Kidney epithelial cell (primary cell): ENCODE measurements at regions not wholly inside any gene's neighbourhood (a gene's known extent, or its start where the extent isn't known, plus 50 kb on each side); places are given as distances from the start of the nearest gene placed in this dataset.

Source experiments
- DNase-seq: peaks from one replicate; pipeline ENCODE4 v3.0.0-alpha.2; 2010; ENCODE audit warnings: low read depth
- H3K27me3 ChIP-seq: 2 replicates; pipeline ENCODE4 v1.6.0; 2011; ENCODE audit warnings: low read length; ENCODE audit not compliant: control insufficient read depth, insufficient read depth
- H3K36me3 ChIP-seq: 2 replicates; pipeline ENCODE4 v1.5.1; 2011; ENCODE audit warnings: low read length; ENCODE audit not compliant: control insufficient read depth, insufficient read depth
- H3K4me3 ChIP-seq: 2 replicates; pipeline ENCODE4 v1.5.1; 2011; ENCODE audit warnings: low read depth, mild to moderate bottlenecking, control low read depth, low read length
- TF ChIP-seq, protein P1 (sequence below): IDR thresholded peaks from 2 replicates; pipeline ENCODE4 v1.5.1; 2011; ENCODE audit warnings: mild to moderate bottlenecking, moderate library complexity, low read length, control low read depth, inconsistent platforms; ENCODE audit not compliant: insufficient read depth, poor library complexity, severe bottlenecking

DNA sequence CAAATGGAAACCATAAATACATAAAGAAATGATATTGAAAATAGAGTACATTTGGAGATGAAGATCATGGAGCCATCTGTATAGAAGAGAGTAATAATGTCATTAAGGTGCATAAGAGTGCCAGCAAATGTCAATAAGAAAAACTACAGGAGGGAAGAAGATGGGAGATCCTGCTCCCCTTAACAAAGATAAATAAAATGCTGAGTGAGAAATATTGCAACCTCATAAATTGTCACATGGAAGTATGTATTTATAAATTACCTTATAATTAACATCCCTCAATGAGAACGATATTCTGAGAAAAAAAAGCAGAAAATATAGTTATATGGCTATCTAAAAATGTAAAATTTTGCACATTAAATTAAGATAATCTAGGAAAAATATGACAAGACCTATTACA is 155.2 kb upstream of the PRSS1 start:
- TF ChIP-seq, protein P1, sequence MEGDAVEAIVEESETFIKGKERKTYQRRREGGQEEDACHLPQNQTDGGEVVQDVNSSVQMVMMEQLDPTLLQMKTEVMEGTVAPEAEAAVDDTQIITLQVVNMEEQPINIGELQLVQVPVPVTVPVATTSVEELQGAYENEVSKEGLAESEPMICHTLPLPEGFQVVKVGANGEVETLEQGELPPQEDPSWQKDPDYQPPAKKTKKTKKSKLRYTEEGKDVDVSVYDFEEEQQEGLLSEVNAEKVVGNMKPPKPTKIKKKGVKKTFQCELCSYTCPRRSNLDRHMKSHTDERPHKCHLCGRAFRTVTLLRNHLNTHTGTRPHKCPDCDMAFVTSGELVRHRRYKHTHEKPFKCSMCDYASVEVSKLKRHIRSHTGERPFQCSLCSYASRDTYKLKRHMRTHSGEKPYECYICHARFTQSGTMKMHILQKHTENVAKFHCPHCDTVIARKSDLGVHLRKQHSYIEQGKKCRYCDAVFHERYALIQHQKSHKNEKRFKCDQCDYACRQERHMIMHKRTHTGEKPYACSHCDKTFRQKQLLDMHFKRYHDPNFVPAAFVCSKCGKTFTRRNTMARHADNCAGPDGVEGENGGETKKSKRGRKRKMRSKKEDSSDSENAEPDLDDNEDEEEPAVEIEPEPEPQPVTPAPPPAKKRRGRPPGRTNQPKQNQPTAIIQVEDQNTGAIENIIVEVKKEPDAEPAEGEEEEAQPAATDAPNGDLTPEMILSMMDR: no peak
- Histone ChIP-seq H3K36me3 (no peaks in the 10 kb centered on the region), H3K4me3 (no peak overlapping the region), H3K27me3 (no peaks in the 10 kb centered on the region)
- no peak for DNase-seq

DNA sequence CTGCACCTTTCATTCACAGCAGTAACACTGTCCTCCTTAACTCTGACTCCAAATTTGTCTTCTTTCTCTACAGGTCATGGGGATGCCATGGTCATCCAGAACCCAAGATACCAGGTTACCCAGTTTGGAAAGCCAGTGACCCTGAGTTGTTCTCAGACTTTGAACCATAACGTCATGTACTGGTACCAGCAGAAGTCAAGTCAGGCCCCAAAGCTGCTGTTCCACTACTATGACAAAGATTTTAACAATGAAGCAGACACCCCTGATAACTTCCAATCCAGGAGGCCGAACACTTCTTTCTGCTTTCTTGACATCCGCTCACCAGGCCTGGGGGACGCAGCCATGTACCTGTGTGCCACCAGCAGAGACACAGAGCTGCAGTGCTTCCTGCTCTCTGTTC is 156.2 kb upstream of the PRSS1 start:
- Histone ChIP-seq H3K4me3 (no peak overlapping the region), H3K27me3 (no peaks in the 10 kb centered on the region), H3K36me3 (no peaks in the 10 kb centered on the region)
- TF ChIP-seq, protein P1: no peak
- no peak for DNase-seq

DNA sequence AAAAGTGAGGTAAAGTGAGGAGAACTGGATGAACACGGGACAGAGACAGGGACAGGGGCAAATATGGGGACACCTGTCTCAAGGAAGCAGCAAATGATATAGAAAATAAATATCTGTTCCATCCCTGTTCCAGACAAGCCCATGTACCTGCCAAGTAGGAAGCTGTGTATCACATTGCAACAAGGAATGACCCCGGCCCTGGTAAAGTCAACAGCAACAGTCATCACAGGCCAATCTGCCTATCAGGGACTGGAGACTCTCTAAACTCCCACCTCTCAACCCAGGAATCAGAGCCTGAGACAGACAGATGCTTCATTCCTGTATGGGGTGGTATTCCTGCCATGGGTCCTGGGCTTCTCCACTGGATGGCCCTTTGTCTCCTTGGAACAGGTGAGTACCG is 156.6 kb upstream of the PRSS1 start:
- TF ChIP-seq, protein P1: no peak
- Histone ChIP-seq H3K4me3 (no peak overlapping the region), H3K36me3 (no peaks in the 10 kb centered on the region), H3K27me3 (no peaks in the 10 kb centered on the region)
- DNase-seq: no peak

DNA sequence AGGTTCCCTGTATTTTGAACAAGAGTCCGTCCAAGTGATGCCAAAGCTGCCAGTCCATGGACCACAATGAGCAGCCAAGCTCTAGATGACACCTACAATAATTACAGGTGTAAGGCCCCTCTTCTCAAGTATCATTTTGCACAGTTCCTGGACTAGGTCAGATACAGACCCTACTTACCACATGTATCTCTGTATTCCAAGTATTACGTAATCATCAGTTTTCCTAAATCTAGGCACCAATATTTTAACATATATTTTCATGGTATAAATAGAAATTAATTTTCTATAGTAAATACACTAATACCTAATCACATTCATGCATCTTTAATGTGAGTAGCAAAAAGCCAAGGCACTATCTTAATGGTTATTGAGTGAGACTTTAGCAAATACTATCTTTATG is 157.0 kb upstream of the PRSS1 start:
- H3K27me3 ChIP-seq: no peaks in the 10 kb centered on the region
- H3K36me3 ChIP-seq: no peaks in the 10 kb centered on the region
- no peak overlapping the region for H3K4me3 ChIP-seq
- no peak for DNase-seq
- TF ChIP-seq, protein P1: no peak

DNA sequence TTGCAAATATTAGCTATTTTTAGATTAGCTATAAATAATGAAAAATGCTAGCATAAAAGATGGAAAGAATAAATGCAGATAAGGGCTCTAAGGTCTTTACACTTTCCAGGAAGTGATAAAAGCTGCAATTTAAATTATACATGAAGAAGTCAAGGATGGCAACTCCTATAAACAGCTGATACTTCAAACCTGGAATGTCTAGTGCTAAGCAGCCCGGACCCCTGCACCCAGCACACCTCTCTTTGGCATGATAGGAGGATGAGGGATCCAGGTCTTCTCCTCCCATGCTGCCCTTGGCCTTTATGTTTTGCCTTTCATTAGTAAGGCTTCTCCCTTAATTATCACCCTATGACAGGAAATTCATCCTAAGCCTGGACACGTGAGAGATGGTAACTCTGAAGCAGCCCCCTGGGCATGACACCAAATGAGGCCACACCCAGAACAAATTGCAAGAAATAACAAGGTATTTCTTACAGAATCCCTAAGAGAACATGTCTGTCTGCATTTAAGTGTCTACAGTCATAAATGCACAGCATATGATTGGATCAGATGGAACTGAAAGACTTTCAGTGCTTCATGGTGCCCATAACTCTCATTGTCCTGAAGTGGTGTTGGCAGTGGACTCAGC is 158.3 kb upstream of the PRSS1 start:
- H3K36me3 ChIP-seq: no peaks in the 10 kb centered on the region
- no peak for DNase-seq
- H3K27me3 ChIP-seq: no peaks in the 10 kb centered on the region
- no peak overlapping the region for H3K4me3 ChIP-seq
- TF ChIP-seq, protein P1: no peak

DNA sequence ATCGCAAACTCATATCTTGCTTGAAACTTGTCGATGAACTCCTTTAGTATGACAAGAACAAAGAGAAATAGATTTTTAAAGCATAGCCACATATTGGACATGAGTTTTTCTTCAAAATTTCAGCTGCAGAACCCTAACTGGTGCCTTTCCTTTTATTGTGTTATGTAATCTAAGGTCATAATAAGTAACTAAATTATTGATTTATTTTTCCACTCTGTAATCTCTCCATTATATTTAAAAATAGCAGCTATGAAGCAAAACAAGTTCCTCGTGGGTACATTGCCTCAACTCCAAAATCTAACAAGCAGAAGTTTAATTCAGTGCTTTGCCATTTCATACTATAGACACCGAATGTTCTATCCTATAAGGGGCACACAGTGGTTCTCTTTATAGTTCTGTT is 159.2 kb upstream of the PRSS1 start:
- Histone ChIP-seq H3K27me3 (no peaks in the 10 kb centered on the region), H3K4me3 (no peak overlapping the region), H3K36me3 (no peaks in the 10 kb centered on the region)
- TF ChIP-seq, protein P1: no peak
- DNase-seq: no peak
